NCI-H2029 (cell line): ENCODE measurements at regions not wholly inside any gene's neighbourhood (a gene's known extent, or its start where the extent isn't known, plus 50 kb on each side); places are given as distances from the start of the nearest gene placed in this dataset.

Source experiments
- DNase-seq: peaks from one replicate; lab custom pipeline; 2025; lab: John Stamatoyannopoulos, UW

- no peak for DNase-seq
Measured at GRCh38 chr1:38134294-38134755, 87.7 kb upstream of the POU3F1 start.

- DNase-seq: no peak
Measured at GRCh38 chr1:38133756-38134155, 87.2 kb upstream of the POU3F1 start.

GRCh38 chr1:38133304-38133703, 86.7 kb upstream of the POU3F1 start:
- DNase-seq: no peak

GRCh38 chr1:38132681-38133080, 86.1 kb upstream of the POU3F1 start:
- no peak for DNase-seq

- no peak for DNase-seq
Measured at GRCh38 chr1:38131024-38131585, 84.5 kb upstream of the POU3F1 start.

- no peak for DNase-seq
Measured at GRCh38 chr1:38129971-38130370, 83.4 kb upstream of the POU3F1 start.

- no peak for DNase-seq
Measured at GRCh38 chr1:38129473-38129872, 82.9 kb upstream of the POU3F1 start.

GRCh38 chr1:38128926-38129453, 82.4 kb upstream of the POU3F1 start:
- DNase-seq: no peak

- no peak for DNase-seq
Measured at GRCh38 chr1:38128511-38128910, 81.9 kb upstream of the POU3F1 start.

GRCh38 chr1:38127428-38127827, 80.8 kb upstream of the POU3F1 start:
- DNase-seq: no peak

- no peak for DNase-seq
Measured at GRCh38 chr1:38126970-38127369, 80.4 kb upstream of the POU3F1 start.

GRCh38 chr1:38125837-38126520, 79.4 kb upstream of the POU3F1 start:
- DNase-seq: no peak

GRCh38 chr1:38125016-38125415, 78.4 kb upstream of the POU3F1 start:
- no peak for DNase-seq

GRCh38 chr1:38123356-38124135, 77.0 kb upstream of the POU3F1 start:
- DNase-seq: no peak

GRCh38 chr1:38121231-38121680, 74.7 kb upstream of the POU3F1 start:
- DNase-seq: no peak

- DNase-seq: no peak
Measured at GRCh38 chr1:38120552-38121230, 74.1 kb upstream of the POU3F1 start.

- no peak for DNase-seq
Measured at GRCh38 chr1:38118976-38119375, 72.4 kb upstream of the POU3F1 start.

GRCh38 chr1:38117444-38117887, 70.9 kb upstream of the POU3F1 start:
- DNase-seq: no peak

GRCh38 chr1:38115682-38116202, 69.1 kb upstream of the POU3F1 start:
- DNase-seq: no peak

GRCh38 chr1:38115226-38115625, 68.6 kb upstream of the POU3F1 start:
- no peak for DNase-seq

GRCh38 chr1:38114241-38115026, 67.8 kb upstream of the POU3F1 start:
- no peak for DNase-seq
